ENCODE measurements at regions not wholly inside any gene's neighbourhood (a gene's known extent, or its start where the extent isn't known, plus 50 kb on each side); places are given as distances from the start of the nearest gene placed in this dataset.

- H3K36me3 ChIP-seq (ENCODE audit: control insufficient read depth, insufficient read depth, low read length) = no peaks in the 10 kb centered on the region
- H3K27ac ChIP-seq (ENCODE audit: low read depth, low read length, severe bottlenecking) = no peak overlapping the region
- peaks cover under 1% of the 10 kb centered on the region for H3K4me1 ChIP-seq (ENCODE audit: control insufficient read depth, insufficient read depth, low read length, poor library complexity, severe bottlenecking)
- WGBS, 2 experiments (ENCODE audit: insufficient coverage in 2 of 2) = 94 to 95% methylated on average over 7 to 10 of the region's 10 CpGs
- no peaks in the 10 kb centered on the region for H3K9me3 ChIP-seq (ENCODE audit: control insufficient read depth, low read length)
- no peak overlapping the region for H3K4me3 ChIP-seq (ENCODE audit: extremely low read depth, insufficient read depth, low read length, poor library complexity, severe bottlenecking)
These were observed 84.5 kb upstream of the EGLN3 start for GRCh38 chr14:34035177-34035933.

- WGBS, 2 experiments (ENCODE audit: insufficient coverage in 2 of 2) = 89 to 90% methylated on average over 9 to 11 of the region's 11 CpGs
- no peak overlapping the region for H3K4me3 ChIP-seq (ENCODE audit: extremely low read depth, insufficient read depth, low read length, poor library complexity, severe bottlenecking)
- no peaks in the 10 kb centered on the region for H3K9me3 ChIP-seq (ENCODE audit: control insufficient read depth, low read length)
- peaks cover 8% of the 10 kb centered on the region for H3K4me1 ChIP-seq (ENCODE audit: control insufficient read depth, insufficient read depth, low read length, poor library complexity, severe bottlenecking)
- H3K27ac ChIP-seq (ENCODE audit: low read depth, low read length, severe bottlenecking) = no peak overlapping the region
- no peaks in the 10 kb centered on the region for H3K36me3 ChIP-seq (ENCODE audit: control insufficient read depth, insufficient read depth, low read length)
These were observed 83.7 kb upstream of the EGLN3 start for GRCh38 chr14:34034447-34035176.

GRCh38 chr14:34032720-34033119, 81.8 kb upstream of the EGLN3 start:
- H3K27ac ChIP-seq (ENCODE audit: low read depth, low read length, severe bottlenecking) = no peak overlapping the region
- 75 to 84% methylated on average over 2 to 4 of the region's 5 CpGs for WGBS, 2 experiments (ENCODE audit: insufficient coverage in 2 of 2)
- H3K4me3 ChIP-seq (ENCODE audit: extremely low read depth, insufficient read depth, low read length, poor library complexity, severe bottlenecking) = no peak overlapping the region
- H3K9me3 ChIP-seq (ENCODE audit: control insufficient read depth, low read length) = no peaks in the 10 kb centered on the region
- H3K4me1 ChIP-seq (ENCODE audit: control insufficient read depth, insufficient read depth, low read length, poor library complexity, severe bottlenecking) = peaks cover 9% of the 10 kb centered on the region
- no peaks in the 10 kb centered on the region for H3K36me3 ChIP-seq (ENCODE audit: control insufficient read depth, insufficient read depth, low read length)

GRCh38 chr14:34030864-34031263, 80.0 kb upstream of the EGLN3 start:
- no peak overlapping the region for H3K27ac ChIP-seq (ENCODE audit: low read depth, low read length, severe bottlenecking)
- peaks cover 9% of the 10 kb centered on the region for H3K4me1 ChIP-seq (ENCODE audit: control insufficient read depth, insufficient read depth, low read length, poor library complexity, severe bottlenecking)
- no peaks in the 10 kb centered on the region for H3K36me3 ChIP-seq (ENCODE audit: control insufficient read depth, insufficient read depth, low read length)
- no peaks in the 10 kb centered on the region for H3K9me3 ChIP-seq (ENCODE audit: control insufficient read depth, low read length)
- no peak overlapping the region for H3K4me3 ChIP-seq (ENCODE audit: extremely low read depth, insufficient read depth, low read length, poor library complexity, severe bottlenecking)
- 80 to 86% methylated on average over 1 of the region's 1 CpG for WGBS, 2 experiments (ENCODE audit: insufficient coverage in 2 of 2)

GRCh38 chr14:34029921-34030334, 79.1 kb upstream of the EGLN3 start:
- Histone ChIP-seq H3K36me3 (ENCODE audit: control insufficient read depth, insufficient read depth, low read length) (no peaks in the 10 kb centered on the region), H3K4me3 (ENCODE audit: extremely low read depth, insufficient read depth, low read length, poor library complexity, severe bottlenecking) (no peak overlapping the region), H3K4me1 (ENCODE audit: control insufficient read depth, insufficient read depth, low read length, poor library complexity, severe bottlenecking) (peaks cover 9% of the 10 kb centered on the region), H3K27ac (ENCODE audit: low read depth, low read length, severe bottlenecking) (peak overlapping the region; percentile 1), H3K9me3 (ENCODE audit: control insufficient read depth, low read length) (no peaks in the 10 kb centered on the region)
- WGBS, 2 experiments (ENCODE audit: insufficient coverage in 2 of 2) = 68 to 72% methylated on average over 2 to 3 of the region's 6 CpGs

- H3K4me1 ChIP-seq (ENCODE audit: control insufficient read depth, insufficient read depth, low read length, poor library complexity, severe bottlenecking) = peaks cover 9% of the 10 kb centered on the region
- H3K4me3 ChIP-seq (ENCODE audit: extremely low read depth, insufficient read depth, low read length, poor library complexity, severe bottlenecking) = no peak overlapping the region
- 84 to 92% methylated on average over 5 to 6 of the region's 6 CpGs for WGBS, 2 experiments (ENCODE audit: insufficient coverage in 2 of 2)
- no peaks in the 10 kb centered on the region for H3K9me3 ChIP-seq (ENCODE audit: control insufficient read depth, low read length)
- H3K36me3 ChIP-seq (ENCODE audit: control insufficient read depth, insufficient read depth, low read length) = no peaks in the 10 kb centered on the region
- H3K27ac ChIP-seq (ENCODE audit: low read depth, low read length, severe bottlenecking) = no peak overlapping the region
These were observed 77.2 kb upstream of the EGLN3 start for GRCh38 chr14:34027990-34028495.

- Histone ChIP-seq H3K4me3 (ENCODE audit: extremely low read depth, insufficient read depth, low read length, poor library complexity, severe bottlenecking) (no peak overlapping the region), H3K9me3 (ENCODE audit: control insufficient read depth, low read length) (no peaks in the 10 kb centered on the region), H3K36me3 (ENCODE audit: control insufficient read depth, insufficient read depth, low read length) (no peaks in the 10 kb centered on the region), H3K27ac (ENCODE audit: low read depth, low read length, severe bottlenecking) (no peak overlapping the region), H3K4me1 (ENCODE audit: control insufficient read depth, insufficient read depth, low read length, poor library complexity, severe bottlenecking) (peaks cover 9% of the 10 kb centered on the region)
- no CpG with 5 or more reads among the region's 3 CpGs for WGBS, 2 experiments (ENCODE audit: insufficient coverage in 2 of 2)
These were observed 76.5 kb upstream of the EGLN3 start for GRCh38 chr14:34027130-34027989.

- Histone ChIP-seq H3K4me1 (ENCODE audit: control insufficient read depth, insufficient read depth, low read length, poor library complexity, severe bottlenecking) (peaks cover 9% of the 10 kb centered on the region), H3K36me3 (ENCODE audit: control insufficient read depth, insufficient read depth, low read length) (no peaks in the 10 kb centered on the region), H3K27ac (ENCODE audit: low read depth, low read length, severe bottlenecking) (no peak overlapping the region), H3K9me3 (ENCODE audit: control insufficient read depth, low read length) (no peaks in the 10 kb centered on the region), H3K4me3 (ENCODE audit: extremely low read depth, insufficient read depth, low read length, poor library complexity, severe bottlenecking) (no peak overlapping the region)
- WGBS, 2 experiments (ENCODE audit: insufficient coverage in 2 of 2) = 85 to 100% methylated on average over 1 to 4 of the region's 4 CpGs
These were observed 74.6 kb upstream of the EGLN3 start for GRCh38 chr14:34025325-34026017.

GRCh38 chr14:34024768-34025144, 73.9 kb upstream of the EGLN3 start:
- WGBS, 2 experiments (ENCODE audit: insufficient coverage in 2 of 2) = 20% methylated on average over 1 of the region's 2 CpGs; no CpG with 5 or more reads in 1 of the 2 experiments
- H3K4me1 ChIP-seq (ENCODE audit: control insufficient read depth, insufficient read depth, low read length, poor library complexity, severe bottlenecking) = peaks cover 3% of the 10 kb centered on the region

More at GRCh38 chr14:34024768-34025144, 73.9 kb upstream of the EGLN3 start:
- H3K9me3 ChIP-seq (ENCODE audit: control insufficient read depth, low read length) = no peaks in the 10 kb centered on the region
- no peak overlapping the region for H3K4me3 ChIP-seq (ENCODE audit: extremely low read depth, insufficient read depth, low read length, poor library complexity, severe bottlenecking)
- H3K36me3 ChIP-seq (ENCODE audit: control insufficient read depth, insufficient read depth, low read length) = no peaks in the 10 kb centered on the region
- H3K27ac ChIP-seq (ENCODE audit: low read depth, low read length, severe bottlenecking) = no peak overlapping the region
